GM18508 (cell line): ENCODE measurements at regions not wholly inside any gene's neighbourhood (a gene's known extent, or its start where the extent isn't known, plus 50 kb on each side); places are given as distances from the start of the nearest gene placed in this dataset.
"Not testable (repeated sequence)": the region's sequence is repeated elsewhere in the genome, so short reads cannot be mapped to it uniquely, and the experiment has no call there.

Experiments used
- ATAC-seq: cut with Tn5 transposase; IDR thresholded peaks from one replicate; pipeline ENCODE4 v1.9.1; 2021; ENCODE audit warnings: moderate number of reproducible peaks; ENCODE audit not compliant: insufficient read depth, unreplicated experiment

DNA sequence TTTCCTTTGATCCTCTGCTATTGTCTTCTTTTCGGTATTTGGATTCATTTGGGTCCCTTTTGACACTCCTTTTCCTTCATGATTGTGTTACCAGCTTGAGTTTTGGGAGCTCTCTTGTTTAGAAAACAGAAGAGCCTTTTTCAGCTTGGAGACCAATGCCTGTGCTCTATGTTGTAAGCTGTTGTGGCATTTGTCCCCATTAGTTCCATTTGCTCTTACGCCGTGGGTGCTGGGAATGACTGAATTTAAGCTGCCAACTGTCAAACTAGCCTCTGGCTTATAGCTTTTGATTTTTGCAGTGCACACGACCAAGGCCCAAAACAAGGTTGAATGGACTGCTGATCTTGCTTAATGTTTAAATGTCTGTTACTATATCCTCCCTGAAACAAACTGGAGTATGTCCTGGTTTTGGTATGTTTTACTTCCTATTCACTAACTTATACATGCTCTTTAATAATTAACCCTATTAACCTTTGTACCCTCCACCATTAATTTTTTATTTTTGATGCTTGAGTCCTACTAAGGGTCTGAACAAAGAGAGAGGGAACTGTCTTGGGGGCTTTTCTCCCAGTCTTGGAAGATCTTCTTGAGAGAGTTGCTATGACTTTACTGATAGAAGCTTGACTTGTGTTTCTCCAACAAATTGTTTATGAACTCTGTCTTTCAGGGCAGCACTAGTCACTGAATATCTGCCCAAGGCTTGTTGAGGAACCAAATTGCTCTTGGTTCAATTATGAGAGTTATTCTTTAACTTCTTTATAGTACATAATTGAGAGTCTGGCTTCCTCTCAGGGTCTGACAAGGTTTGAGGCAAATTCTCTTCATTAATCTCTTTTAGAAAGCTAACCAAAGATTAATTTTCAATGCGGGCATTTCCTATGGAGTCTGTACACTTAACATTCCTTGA lies 100.3 kb upstream of the SIRPG start:
- no peak for ATAC-seq

DNA sequence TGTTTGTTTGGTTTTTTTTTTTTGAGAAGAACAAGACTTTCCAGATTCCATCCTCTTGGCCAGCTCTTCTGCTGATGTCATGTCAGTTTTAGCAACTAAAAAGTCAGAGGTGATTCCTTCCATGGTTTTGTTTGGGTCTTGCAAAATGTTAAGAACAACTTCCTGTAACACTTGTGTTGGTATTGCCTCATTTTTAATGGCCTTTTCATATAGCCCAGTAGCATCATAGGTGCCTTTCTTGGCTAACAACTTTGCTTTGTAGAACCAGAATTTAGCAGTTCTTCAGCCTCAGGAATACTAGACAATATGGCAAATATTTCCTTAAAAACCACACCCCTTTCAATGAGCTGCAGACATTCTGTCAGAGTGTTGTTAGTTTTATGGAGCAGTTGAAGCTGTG lies 99.5 kb upstream of the SIRPG start:
- no peak for ATAC-seq

DNA sequence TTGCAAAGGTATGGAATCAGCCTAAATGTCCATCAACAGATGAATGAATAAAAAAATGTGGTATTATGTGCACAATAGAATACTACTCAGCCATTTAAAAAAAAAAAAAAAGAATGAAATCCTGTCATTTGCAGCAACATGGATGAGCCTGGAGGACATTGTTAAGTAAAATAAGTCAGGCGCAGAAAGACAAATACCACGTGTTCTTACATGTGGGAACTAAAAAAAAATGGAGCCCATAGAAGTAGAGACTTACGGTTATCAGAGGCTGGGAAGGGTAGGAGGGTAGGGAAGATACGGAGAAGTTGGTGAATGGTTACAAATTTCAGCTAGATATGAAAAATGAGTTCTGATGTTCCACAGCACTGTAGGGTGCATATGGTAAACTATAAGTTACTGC lies 97.2 kb upstream of the SIRPG start:
- no peak for ATAC-seq

DNA sequence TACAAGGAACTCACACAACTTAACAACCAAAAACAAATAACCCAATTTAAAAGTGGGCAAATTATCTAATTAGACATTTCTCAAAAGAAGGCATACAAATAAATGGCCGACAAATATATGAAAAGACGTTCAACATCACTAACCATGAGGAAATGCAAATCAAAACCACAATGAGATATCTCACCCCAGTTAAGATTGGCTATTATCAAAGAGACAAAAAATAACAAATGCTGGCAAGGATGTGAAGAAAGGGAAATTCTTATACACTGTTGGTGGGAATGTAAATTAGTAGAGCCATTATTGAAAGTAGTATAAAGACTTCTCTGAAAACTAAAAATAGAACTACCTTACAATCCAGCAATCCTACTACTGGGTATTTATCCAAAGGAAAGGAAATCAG lies 96.7 kb upstream of the SIRPG start:
- no peak for ATAC-seq

DNA sequence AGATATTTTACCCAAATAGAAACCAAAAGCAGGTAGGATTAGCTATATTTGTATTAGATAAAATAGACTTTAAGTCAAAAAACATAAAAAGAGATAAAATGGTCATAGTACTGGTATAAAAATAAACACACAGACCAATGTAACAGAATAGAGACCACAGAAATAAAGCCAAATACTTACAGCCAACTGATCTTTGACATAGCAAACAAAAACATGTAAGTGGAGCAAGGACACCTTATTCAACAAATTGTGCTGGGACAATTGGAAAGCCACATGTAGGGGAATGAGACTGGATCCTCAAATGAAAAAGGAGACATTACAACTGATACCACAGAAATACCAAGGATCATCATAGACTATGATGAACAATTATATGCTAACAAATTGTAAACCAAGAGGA lies 94.5 kb upstream of the SIRPG start:
- no peak for ATAC-seq

DNA sequence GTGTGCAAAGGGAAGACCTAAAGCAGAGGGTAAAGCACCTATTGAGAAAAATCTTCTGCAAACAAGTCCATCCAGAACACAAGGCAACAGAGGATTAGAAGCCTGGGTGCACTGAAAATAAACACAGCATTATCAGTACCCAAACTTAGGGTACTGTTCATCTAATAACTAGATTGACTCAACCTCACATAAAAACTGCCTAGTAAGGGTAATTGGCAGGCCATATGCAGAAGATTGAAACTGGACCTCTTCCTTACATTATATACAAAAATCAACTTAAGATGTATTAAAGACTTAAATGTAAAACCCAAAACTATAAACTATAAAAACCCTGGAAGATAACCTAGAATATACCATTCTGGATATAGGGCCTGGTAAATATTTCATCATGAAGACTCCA lies 91.2 kb upstream of the SIRPG start:
- ATAC-seq, result no peak

DNA sequence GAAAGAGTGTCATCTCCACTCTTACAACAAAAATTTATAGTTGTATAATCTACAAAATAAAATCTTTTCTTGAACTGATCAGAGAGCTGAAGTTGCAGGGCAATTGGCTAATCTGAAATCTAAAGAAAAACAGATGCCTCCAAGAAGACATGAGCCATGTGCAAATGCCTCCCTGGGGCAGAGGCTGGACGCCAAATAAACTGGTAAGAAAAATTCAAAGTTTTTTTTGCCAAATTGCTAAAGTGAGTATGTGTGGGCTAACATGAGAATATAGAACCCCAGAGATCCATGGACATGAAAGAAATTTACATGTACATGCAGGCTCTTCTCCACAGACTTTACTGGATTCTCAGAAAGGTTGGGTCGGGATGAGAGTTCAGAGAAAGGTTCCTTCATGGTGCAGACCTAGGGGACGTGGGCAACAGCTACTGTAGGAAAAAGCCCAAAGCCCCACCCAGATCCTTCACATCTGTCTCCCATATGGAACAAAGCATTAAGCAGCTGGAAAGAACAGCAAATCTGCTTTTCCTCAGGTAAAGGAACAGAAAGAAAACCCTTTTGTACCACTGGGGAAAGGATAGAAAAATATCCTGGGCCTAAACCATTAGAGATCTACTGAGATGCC lies 90.5 kb upstream of the SIRPG start:
- ATAC-seq, result no peak

DNA sequence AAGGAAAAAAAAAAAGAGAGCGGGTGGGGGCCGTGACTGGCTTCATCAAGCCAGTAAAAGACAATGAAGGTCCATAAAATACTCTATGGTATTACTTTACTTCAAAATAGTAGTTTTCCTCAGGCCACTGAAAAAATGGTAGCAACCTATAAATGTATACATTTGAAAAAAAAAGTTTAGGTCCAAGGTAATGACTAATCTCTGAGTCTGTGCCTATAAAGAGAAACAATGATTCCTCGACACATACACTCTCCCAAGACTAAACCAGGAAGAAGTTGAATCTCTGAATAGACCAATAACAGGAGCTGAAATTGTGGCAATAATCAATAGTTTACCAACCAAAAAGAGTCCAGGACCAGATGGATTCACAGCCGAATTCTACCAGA lies 84.5 kb upstream of the SIRPG start:
- ATAC-seq, result not testable (repeated sequence)

DNA sequence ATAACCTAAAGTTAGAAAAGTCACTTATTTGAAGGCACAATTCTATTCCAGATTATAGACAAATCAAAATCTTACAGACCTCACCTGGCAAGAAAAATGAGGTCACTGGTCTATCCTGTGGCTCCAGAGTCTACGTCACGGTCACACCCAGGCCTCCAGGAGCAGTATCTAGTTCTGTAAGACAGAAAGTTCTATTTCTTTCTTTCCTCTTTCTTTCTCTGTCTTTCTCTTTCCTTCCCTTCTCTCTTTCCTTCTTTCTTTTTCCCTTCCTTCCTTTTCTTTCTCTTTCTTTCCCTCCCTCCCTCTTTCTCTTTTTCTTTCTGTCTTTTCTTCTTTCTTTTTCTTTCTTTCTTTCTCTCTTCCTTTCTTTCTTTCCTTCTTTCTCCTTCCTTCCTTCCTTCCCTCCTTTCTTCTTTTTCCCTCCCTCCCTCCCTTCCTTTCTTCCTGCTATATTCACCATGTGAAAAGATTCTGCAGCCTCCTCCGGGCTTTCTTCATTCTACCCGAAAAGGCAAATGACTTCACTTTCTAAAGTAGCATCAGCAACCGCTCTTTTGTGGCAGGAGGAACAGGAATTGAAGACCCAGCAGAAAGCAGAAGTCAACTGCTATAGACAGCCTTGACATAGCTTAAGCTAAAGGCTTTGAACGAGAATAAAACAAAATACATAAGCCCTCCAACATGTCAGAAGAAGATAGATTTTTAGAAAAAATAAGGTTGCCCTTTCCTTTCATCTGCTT lies 83.9 kb upstream of the SIRPG start:
- no peak for ATAC-seq

DNA sequence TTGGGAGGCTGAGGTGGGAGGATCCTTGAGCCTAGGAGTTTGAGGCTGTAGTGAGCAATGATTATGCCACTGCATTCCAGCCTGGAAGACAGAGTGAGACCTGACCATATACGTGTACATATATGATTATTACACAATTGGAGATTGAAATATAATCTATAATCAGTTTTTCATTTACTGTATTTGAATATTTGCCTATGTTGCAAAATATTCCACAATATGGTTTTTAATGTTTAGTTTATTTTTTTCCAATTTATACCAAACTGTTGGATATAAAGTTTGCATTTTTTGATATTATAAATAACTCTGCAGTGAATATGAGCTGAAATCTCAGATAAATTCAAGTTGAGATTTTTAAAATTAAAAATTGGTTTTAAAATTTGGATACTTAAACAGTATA lies 79.6 kb upstream of the SIRPG start:
- no peak for ATAC-seq

DNA sequence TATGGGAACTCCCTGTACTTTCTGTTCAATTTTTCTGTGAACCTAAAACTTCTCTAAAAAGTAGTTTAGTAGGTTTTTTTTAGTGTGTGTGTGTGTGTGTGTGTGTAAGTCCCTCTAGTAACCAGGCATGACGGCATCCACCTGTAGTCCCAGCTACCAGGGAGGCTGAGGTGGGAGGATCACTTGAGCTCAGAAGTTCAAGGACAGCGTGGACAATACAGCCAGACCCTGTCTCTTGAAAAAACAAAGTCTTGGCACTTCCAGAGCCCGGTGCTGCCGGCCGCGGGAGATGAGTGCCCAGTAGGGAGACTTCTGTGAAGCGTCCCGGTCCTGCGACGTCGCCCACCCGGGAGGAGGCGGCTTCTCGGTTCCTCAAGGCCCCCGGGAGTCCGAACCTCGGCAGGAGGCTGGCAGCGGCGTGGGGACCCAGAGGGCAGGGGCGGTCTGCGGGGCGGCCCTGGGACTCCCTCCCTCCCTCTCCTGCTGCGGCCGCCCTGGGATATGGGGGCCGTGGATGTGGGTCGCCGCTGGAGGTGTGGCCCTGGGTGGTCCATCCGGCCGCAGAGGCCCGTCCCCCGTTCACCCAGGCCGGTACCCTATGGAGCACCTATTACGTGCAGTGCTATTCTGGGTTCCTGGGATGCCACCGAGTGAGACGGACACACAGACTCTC lies 78.0 kb upstream of the SIRPG start:
- no peak for ATAC-seq

DNA sequence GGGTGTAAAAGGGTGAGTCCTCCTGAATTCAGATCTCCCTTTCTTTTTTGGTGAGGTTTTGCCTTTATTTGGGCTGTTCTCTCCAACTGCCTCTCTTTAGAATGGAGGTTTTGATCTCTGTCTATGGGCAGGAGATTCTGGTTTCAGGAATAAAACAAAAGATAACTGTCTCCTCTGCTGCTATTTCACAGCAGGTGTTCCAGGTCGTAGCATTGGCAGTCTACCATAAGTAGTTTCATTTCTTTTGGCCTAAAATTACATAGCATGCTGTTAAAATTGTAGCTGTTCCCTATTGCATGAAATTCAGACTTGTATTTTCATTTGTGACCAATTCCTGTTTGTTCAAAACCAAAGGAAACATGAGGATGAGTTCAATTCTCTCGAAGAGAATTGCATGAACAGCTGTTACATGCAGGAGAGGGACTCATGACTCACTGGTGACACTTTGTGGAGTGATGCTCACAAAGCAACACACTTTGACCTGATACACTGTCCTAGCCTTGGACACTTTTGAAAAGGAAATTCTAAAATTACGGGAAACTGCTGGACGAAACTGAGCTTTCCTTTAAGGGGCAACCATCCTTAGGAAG lies 76.8 kb upstream of the SIRPG start:
- no peak for ATAC-seq

DNA sequence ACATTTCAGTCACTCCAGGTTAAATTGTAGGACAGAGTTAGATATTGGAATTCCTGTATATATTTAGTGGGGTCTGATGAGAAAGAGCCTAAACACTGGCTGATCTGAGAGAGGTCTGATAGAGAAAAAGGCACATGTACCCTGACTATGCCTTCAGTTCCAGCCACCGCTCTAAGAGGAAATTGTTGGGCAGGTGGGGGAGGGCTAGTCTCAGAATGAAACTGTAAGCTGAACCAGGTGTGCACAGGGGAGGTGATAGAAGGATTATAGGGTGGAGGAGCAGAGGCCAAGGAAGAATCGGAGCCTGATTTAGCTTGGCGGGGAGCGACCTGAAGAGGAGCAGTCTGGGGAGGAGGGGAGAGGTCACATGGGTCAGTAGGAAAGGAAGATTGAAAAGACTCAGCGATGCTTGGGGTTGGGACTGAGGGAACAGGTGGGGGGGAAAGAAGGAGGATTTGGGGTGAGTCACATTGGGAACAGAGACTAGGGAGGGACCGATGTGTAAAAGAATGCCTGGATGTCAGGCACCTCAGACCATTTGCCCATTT lies 74.3 kb upstream of the SIRPG start:
- not testable (repeated sequence) for ATAC-seq

DNA sequence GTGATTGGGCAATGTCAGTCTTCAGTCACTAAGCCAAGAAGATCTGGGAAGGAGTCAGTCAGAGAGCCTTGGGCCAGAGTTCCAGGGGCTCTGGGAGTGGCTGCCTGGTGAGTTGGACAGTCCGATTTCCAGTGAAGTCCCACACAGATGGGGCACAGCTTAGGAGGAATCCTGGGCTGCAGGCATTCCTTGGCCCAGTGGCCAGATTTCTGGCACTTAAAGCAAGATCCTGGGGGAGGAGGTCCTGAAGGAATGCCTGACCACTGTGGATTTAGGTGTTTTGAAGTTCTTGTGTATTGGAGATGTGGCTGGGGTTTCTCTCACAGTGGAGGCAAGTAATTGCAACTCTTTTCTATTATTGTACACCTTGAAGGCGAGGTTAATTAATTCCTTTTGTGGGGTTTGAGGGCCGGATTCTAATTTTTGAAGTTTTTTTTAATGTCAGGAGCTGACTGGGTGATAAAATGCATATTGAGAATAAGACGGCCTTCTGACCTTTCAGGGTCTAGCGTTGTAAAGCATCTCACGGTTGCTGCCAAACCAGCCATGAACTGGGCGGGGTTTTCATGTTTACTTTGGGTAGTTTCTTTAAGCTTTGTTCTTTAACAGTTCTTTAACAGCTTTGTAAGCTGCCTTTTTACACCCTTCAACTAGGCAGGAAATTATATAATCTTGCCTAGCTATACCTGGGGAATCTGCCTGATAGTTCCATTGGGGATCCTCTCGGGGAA lies 73.6 kb upstream of the SIRPG start:
- ATAC-seq, result not testable (repeated sequence)

DNA sequence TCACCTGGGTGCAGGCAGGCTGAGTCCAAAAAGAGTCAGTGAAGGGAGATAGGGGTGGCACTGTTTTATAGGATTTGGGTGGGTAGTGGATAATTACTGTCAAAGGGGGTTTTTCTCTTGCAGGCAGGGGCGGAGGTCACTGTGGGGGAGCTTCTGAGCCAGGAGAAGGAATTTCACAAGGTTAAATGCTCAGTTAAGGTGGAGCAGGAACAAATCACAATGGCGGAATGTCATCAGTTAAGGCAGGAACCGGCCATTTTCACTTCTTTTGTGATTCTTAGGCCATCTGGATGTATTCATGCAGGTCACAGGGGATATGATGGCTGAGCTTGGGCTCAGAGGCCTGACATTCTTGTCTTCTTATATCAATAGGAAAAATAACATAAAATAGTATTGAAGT lies 69.7 kb upstream of the SIRPG start:
- not testable (repeated sequence) for ATAC-seq

DNA sequence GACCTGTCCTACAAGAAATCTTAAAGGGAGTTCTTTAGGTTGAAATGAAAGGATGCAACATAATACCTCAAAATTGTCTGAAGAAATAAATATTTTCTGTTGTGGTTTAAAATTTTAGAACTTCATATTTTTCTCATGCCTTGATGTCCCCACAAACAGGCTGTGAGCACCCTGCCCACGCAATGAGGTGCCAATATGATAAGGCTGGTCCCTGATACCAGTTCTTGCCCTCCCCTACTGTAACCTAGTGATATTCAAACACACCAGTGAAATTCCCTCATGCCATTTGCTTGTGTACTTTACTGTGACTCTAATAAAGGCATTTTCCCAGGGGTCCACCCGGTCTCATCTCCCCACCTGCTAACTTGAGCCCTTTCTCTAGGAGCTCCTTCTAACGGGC lies 67.3 kb upstream of the SIRPG start:
- no peak for ATAC-seq

DNA sequence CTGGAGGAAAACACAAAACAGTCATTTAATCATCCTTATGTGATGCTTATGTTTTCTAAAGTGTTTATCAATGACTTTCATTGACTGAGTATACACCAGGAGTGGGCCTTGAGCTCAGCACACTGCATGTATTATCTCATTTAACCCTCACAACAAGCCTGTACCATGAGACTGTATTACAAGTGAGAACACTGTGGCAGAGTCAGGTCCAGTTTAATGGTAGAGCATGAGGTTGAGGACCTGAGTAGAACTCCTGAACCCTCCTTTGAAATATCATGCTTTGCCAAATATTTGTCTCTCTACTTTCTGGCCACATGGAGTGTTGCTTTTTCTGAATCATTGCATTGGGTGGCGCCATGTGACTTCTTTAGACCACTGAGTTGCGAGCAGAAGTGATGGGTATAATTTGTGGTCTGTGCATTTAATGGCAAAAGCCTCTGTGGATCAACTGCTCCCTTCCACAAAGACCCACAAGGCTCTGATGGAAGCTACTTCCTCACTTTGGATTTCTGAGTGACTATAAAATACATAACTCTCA lies 65.0 kb upstream of the SIRPG start:
- ATAC-seq, result no peak

DNA sequence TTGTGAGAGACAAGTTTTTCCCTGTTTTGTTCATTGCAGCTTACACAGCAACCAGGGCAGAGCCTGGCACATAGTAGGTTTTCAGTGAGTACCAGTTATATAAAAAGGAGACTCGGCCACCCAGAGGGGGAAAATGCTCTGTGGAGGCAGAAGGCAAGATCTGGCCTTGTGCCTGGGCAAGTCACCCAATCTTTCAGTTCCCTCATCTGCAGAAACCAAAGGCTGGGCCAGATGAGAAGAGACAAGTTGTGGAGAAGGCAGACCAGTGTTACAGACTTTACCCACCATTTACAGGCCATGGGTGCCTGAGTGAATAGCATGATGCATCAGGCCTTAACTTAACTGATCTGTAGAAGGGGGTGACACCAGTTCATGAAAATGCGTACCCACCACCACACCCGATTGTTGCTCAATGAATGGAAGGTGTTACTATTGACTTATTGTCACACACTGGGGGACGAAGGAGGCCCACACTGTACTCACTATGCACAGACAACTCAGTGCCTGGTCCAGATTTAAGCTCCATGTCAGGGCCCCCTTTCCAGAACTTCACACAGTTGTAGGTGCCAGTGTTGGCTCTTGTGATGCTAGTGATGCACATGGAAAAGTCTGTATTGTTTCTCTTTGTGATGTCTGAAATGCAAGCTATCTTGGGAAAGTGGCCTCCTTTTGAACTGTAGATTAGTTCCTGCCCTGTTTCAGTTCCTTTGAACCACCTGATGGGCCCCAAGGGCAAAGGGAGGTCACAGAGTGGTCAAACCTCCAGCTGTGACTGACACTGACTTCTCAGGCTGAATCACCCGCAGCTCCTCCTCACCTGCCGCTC lies 64.3 kb upstream of the SIRPG start:
- ATAC-seq, result no peak
